ENCODE measurements at regions not wholly inside any gene's neighbourhood (a gene's known extent, or its start where the extent isn't known, plus 50 kb on each side); places are given as distances from the start of the nearest gene placed in this dataset.

DNA sequence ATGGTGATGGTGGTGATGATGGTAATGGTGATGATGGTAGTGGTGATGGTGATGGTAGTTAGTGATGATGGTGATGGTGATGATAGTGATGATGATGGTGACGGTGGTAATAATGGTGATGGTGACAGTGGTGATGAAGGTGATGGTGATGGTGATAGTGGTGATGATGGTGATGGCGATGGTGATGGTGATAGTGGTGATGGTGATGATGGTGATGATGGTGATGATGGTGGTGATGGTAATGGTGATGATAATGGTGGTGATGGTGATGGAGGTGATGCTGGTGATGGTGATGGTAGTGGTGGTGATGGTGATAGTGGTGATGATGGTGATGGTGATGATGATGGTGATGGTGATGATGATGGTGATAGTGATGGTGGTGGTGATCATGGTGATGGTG lies 148.7 kb upstream of the TNRC6C start:
- no peak for FAIRE-seq

DNA sequence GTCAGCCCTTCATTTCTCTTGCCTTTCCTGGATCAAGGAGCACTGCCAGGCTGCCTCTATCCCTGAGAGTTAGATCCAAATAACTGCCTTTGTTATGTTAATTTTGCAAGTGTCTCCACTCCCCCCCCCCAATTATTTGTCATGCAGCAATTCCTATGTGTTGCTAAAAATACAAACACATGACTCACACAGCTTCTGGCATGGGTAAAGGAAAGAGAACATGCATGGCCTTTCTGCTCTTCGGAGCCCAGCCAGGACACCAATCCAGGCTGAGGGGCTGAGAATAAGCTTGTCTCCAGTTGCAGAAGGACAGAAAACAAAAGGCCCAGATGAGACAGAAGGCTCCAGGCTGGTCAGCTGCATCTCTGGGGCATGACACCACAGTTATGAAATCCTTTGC lies 148.0 kb upstream of the TNRC6C start:
- no peak for FAIRE-seq

DNA sequence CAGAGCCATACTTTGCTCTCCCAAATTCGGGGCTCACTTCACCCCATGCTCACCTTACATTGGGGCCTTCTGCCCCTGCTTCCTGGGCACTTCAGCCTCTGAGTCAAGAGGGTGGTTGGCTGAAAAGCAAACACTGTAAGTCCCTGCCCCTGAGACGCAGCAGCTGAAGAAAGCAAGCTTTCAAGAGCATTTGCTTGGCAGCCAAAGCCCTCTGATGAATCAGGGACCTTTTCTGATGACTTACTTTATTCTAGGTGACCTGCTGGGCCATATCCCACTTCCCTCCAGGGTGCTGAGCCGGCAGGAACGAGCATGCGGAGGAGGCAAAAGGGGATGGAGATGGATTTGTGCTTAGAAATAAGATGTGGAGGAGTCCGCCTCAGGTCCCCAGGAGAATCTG lies 147.0 kb upstream of the TNRC6C start:
- FAIRE-seq, result no peak

DNA sequence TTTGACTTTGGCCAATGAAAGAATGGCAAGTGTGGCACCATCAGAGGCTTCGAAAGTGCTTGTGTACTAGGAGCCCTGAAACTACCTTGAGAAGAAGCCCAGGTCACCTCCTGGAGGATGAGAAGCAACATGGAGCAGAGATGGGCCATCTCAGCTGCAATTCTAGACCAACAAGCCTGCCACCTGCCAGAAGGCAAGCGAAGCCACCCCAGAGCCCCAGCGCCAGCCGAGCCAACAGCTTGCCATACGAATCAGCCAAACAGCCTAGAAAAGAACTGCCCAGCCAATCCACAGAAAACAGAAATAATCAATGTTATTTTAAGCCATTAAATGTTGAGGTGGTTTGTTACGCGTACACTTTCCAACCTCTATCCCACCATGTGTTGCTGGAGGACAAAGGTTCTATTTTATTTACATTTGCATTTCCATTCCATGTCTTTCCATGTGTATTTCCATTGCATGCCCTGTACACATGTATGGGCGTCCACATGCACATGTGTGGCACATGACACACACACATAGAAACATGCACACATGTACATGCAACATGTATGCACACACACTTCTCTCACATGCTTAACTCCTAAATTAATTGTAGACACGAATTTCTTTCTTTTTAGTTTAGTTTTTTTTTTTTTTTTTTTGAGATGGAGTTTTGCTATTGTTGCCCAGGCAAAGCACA lies 144.3 kb upstream of the TNRC6C start:
- no peak for FAIRE-seq

DNA sequence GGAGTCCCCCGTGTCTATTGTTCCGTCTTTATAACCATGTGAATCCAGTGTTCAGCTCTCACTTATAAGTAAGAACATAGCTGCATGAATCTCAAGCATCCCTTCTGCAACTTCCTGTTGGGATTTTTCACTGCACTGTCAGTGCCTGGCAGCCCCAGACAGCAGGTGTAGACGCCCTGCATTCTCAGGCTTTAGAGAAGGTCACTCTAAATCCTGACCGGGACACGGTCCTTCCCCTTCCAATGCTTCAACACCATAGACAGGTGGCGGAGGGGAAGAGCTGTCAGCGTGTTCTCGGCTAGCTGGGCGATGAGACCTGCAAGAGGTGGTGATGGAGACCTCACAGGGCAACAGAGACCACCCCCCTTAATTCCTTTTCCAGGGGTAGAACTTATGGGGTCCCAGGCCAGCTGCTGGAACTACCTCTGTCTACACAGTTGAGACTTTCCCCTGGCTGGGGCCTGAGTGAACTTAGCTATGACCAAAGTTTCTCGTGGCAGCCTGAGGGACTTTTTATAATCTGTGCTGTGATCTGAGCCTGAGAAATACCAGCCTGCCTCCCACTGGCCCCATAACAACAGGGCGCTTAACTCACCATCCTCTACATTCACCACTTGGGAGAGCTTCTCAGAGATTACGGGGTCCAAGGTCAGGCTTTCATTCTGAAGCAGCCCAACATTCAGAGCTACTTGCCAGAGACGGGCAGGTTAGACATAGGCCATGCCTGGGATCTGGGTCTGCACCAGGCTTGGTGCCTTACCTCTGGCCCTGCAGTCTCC lies 143.2 kb upstream of the TNRC6C start:
- FAIRE-seq, result no peak

DNA sequence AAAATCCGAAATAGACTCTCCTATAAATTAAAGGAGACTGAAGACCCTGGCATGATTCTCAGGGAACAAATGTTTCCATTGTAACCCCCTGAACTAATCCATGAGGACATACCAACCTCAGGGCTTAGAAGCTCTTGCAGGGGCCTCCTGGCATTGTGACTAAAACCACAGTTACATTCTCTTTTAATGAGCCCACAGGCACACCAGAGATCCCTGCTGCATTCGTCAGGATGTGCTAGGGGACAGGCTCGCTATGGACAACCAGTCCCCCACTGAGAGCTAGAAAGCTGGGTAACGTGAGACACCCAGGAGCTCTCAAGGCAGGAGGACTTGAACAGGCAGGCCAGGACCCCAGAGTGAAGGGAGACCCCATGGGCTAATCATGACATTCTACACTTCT lies 140.6 kb upstream of the TNRC6C start:
- no peak for FAIRE-seq

DNA sequence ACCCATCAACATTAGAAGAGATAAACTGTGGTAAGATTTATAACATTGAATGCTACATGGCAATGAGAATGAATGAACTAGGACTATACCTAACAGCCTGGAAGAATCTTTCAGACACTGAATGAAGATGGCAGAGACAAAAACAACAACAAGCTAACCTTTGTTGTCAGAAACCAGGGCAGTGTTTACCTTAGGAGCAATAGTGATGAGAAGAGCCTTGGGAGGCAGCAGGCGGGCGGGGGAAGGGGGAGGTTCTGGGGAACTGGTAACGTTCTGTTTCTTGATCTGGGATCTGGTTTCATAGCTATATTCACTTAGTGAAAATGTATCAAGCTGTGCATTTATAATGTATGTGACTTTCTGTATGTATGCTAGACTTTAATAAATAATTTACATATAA lies 139.0 kb upstream of the TNRC6C start:
- no peak for FAIRE-seq

DNA sequence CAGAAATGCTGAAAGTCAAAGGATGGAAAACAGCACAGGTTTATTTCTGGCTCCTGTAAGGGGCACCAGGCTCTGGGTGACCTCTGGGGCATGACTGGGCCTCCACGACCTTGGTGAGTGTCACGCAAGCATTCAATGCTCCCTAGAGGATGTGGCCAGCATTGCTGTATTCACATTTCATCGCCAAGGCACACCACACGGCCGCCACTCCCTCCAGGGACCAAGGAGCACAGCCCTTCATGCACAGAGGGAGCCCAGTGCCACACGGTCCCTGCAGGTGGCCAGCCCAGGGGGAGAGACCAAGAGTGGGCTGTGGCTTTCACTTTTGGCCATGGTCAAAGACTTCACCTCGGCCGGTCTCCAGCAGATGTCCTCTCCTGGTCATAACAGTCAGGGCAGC lies 137.4 kb upstream of the TNRC6C start:
- FAIRE-seq, result no peak

DNA sequence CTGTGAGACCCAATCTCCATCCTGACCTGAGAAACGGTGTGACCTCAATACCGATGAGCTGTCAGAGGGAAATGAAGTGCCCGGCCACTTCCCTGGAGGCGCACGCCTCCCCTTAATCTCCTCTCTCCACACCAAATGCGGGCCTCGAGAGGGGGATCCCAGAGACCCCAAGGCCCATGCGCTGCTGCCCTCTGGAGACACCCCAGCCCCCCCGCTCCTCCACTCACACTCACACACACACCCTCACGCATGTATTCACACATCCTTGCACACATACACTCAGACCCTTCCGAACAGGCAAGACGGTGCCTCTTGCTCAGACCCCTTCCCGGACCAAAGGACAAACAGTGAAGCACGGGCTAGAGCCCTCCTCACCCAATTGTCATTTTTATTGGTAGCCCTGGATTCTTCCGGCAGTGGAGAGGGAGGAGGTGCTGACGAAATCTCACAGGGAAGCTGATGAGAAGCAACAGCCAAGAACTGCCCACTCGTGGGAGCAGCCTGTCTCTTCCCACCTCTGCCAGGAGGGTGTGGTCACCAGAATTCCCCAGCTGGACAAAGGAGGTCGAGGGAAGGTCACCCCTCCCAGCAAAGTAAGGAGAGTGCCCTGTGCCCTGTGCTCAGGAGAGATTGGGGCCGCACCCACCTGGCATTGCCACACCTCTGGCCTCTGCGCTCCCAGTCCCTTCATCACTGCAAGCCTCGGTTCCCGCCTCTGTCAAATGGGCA lies 136.0 kb upstream of the TNRC6C start:
- FAIRE-seq, result no peak

DNA sequence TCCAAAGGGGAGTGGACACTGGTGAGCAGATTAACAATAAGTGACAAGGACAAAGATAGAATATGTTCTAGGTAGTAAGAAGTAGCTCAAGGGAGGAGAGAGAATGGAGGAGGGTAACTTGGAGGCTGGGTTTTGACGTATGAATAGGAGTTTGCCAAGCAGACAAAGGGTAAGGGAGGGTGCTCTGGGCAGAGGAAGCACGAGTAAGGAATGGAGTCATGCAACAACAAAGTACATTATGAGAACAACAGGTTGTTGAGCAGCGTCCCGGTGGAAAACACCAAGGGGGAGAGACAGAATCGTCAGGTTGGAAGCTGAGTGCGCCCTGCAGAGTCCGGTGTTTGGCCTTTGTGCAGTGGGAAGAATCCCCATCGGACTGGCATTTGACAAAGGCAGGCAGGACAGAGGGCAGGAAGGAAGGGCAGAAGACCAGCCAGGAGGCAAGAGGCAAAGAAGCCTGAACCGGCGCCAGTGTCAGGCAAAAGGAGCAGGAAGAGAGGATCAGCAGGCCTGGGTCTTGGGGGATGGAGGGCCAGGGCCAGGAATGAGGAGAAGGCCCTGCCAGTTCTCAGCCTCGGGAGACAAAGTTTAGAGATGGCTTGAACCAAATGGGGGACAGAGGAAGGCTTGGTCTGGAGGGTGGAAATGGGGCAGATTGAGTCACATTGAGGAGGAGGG lies 134.3 kb upstream of the TNRC6C start:
- no peak for FAIRE-seq

DNA sequence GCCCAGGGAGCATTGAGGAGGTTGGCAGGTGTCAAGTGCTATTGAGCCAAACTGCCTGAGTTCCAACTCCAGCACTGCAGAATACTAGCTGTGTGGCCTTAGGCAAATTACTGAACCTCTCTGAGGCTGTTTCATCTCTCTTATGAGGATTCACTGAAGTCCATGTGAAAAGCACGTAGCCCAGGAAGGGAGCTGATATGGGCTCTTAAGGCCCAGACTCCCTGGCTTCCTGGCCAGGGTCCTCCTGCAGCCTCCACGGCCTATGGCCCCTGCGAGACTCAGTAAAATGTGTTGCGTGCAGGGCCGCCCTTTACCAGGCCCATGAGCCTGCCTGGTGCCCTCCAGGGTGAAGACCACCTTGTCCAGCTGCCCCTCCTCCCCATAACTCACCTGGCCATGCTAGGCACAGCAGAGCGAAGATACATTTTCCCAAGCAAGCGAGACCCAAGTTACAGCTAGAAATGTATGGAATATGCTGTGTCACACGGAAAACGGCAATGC lies 133.7 kb upstream of the TNRC6C start:
- FAIRE-seq, result no peak

DNA sequence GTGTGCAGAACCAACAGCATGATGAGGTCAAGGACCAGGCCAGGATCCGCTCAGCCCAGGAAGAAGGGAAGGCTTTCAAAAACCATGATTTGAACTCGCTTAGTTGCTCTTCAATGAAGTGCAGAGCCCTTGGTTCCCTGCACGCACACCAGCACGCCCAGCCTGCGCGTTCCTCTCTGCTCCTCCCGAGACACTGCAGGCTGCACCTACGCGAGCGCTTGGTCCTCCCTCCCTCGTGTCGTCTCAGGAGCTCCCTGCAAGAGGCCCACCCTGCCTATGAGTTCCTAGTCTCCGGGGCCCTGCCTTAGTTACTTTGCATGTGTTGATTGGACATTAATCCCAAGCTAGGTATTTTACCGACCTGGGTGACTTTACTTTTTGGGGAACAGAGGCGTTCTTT lies 132.9 kb upstream of the TNRC6C start:
- FAIRE-seq, result no peak

DNA sequence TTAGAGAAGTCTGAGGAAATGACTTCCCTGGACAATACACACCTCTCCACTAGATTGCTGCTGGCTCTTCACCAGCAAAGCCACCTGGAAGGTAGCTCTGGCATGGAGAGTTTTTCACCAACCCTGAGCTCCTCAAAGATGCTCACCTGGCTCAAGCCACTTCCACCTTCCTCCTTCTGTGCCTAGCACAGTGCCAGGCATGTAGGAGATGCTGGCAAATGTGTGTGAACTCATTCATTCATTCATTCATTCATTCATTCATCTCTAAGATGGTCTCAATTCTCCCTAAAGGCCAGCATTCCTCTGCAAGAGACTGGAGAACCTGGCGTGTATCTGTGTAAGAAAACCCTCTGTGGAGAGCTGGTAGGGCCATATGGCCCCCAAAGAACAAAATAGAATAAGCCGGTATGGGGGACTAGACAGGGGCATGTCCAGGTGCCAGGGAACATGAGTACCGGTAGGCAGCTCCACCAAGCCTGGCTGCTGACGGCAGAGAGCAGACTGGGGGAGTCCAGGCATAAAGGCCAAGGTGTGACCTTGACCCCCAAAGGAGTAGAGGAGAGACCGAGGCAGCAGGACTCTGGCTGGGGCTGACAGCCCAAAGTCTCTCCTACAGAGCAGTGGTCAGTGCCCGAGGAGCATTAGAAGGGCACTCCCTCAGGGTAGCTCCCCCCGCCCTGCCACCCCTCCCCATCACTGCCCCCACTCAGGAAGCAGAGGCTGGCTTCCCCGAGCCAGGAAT lies 132.2 kb upstream of the TNRC6C start:
- no peak for FAIRE-seq

DNA sequence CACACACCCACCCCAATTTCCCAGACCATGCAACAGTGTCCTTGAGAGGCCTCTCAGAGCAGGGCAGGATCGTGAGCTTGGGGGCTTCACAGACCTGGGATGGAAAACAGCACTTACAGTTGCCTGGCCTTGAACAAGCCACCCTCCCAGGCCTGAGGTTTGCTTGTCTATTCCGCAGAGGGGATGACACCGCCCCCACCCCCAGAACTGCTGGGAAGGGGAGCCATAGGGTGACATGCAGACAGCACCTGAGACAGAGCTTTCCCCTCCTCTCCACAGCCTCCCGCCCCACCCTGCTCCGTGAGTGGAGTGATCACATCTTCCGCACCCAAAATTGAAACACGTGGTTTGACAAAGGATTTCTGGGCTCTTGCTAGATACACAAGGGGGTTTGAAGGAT lies 131.5 kb upstream of the TNRC6C start:
- FAIRE-seq, result no peak

DNA sequence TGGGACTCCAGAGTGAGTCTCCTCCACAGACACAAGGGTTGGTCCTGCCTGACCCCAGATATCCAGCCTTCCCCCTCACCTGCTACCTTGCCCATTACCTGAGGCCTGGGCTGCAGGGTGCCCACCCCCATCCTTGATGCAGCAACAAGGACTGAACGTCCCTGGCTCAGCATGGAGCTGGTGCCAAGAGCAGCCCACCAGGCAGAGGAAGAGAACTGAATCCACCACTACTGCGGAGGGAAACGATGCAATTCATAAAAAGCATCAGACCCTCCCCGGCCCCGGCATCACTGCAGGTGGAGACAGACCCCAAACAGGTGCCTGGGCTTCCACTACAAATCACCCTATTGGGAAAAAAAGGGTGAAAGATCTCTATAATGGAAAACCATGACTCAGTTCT lies 131.0 kb upstream of the TNRC6C start:
- FAIRE-seq, result no peak

DNA sequence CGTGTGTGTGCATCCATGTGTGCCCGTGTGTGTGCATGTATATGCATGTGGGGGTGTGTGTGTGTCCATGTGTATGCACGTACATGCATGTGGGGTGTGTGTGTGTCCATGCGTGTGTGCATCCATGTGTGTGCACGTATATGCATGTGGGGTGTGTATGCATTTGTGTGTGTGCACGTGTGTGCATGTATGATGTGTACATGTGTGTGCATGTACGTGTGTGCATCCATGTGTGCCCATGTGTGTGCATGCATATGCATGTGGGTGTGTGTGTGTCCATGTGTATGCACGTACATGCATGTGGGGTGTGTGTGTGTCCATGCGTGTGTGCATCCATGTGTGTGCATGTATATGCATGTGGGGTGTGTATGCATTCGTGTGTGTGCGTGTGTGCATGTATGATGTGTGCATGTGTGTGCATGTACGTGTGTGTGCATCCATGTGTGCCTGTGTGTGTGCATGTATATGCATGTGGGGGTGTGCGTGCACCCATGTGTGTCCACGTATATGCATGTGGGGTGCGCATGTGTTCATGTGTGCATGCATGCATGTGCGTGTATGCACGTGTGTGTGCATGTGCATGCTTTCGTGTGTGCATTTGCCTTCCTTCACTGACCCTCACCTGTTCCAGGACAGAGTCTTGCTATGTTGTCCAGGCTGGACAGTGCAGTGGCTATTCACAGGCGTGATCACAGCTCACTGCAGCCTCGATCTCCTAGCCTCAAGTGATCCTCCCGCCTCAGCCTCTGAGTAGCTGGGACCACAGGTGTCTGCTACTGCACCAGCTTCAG lies 129.6 kb upstream of the TNRC6C start:
- no peak for FAIRE-seq

DNA sequence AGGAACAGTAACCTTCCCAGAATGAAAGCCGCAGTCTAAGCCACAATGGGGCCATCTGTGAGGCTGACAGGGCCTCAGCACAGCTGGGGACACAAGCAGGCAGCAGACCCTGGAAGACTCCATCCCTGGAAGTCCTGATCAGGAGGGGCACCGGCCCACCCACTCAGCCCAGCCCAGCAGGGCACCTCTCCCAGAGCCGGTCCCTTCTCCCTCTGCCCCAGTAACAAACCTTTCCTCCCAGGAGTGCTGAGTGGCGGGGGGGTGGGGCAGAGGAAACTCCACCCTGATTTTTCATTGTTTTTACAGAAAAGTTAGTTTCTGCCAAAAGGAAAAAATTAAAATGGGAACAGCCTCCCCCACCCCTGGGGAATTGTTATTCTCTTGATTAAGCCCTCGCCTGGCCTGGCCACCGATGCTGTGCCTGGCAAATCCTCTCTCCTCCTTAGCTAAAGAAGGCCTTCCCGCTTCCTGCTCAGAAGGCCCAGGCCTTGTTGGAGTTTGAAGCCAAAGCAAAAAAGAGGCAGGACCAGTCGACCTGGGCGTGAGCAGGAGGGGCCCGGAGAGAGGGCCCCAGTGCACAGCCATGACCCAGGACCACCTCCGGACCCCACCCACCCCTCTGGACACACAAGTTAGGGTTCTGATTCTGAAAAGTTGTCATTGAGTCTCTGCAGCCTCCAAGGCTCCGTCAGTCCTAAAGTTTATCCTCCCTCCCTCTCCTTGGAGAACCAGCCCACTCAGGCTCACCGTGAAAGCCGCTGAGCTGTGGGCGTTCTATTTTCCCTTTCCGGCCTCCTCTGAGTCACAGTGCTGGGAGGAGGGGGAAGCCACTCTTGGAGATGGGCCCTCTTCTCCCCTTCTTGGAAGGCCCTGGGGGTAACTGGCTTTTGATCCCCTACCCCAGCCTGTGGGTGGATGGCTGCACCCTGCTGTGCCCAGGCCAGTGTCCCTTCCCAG lies 128.4 kb upstream of the TNRC6C start:
- no peak for FAIRE-seq

DNA sequence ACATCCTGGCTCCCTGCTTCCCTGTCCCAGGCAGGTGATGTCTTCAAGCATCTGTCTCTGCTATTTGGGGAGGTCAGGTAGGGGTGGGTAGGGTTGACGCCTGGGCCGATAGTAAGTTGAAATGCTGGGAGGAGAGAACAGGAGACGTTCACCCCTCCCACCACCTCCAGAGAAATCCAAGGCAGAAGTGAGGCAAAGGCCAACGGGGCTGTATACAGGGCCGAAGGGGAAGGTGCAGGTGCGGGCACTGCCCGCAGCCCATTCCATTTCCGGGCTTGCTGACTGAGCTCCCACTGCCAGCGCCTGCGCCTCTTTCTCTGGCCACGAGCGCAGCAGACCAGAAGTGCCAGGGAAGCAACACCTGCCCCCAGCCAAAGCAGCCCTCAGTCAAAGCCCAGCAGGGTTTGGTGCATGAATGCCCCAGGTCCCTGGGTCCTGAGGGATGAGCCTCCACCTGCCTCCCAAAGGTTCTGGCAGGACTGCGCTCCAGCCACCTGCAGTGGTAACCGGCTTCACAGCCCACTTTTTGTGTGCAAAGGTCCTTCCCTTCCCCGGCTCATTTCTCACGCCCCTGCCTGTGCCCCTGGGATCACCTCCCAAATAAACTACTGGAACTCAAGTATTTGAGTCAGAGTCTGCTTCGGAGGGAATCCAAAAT lies 127.6 kb upstream of the TNRC6C start:
- no peak for FAIRE-seq

DNA sequence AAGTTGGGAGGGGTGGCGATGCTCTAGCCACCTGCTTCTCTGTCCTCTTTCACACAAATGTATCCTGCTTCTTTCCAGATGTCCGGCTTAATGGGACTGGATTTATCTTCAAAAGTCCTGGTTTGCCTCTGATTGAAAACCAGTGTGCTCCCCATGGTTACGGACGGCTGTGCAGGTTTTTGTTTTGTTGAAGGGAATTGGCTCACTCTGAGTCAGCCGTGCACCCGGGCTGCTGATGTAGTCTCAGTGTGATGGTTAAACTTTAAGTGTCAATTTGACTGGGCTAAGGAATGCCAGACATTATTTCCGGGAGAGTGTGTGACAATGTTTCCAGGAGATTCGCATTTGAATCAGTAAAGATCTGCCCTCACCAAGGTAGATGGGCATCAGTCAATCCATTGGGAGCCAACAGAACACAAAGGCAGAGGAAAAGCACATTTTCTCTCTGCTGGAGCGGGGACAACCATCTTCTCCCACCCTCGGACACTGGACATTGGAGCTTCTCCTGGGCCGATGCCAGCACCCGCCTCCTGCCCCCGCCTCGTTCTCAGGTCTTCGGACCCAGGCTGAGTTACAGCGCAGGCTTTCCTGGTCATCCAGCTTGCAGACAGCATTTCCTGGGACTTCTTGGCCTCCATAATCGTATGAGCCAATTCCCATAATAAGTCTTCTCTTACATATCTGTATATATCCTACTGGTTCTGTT lies 126.9 kb upstream of the TNRC6C start:
- FAIRE-seq, result no peak

Measured in colon (tissue), 2 donors.